D721Med (cell line): ENCODE measurements at regions not wholly inside any gene's neighbourhood (a gene's known extent, or its start where the extent isn't known, plus 50 kb on each side); places are given as distances from the start of the nearest gene placed in this dataset.
"Not testable (repeated sequence)": the region's sequence is repeated elsewhere in the genome, so short reads cannot be mapped to it uniquely, and the experiment has no call there.

Source experiments
- DNase-seq: peaks from one replicate; pipeline ENCODE4 v3.0.0; 2011; ENCODE audit warnings: low spot score; ENCODE audit not compliant: insufficient read length
- FAIRE-seq: peaks from 2 replicates; lab custom pipeline; 2011; peaks lifted over from hg19 to GRCh38; lab: Jason Lieb, UNC
- CTCF ChIP-seq: IDR thresholded peaks from 2 replicates; pipeline ENCODE4 v1.5.1; 2012; ENCODE audit warnings: mild to moderate bottlenecking, control low read depth; ENCODE audit not compliant: insufficient read depth; ENCODE audit errors: missing control alignments

- no peak for TF ChIP-seq CTCF
- DNase-seq (no peak), FAIRE-seq (no peak)
Measured at GRCh38 chr3:67127254-67127653, 129.1 kb downstream of the KBTBD8 start.

- TF ChIP-seq CTCF = no peak
- no peak for DNase-seq
- no peak for FAIRE-seq
Measured at GRCh38 chr3:67142432-67142831, 144.3 kb downstream of the KBTBD8 start.

- FAIRE-seq = no peak
- TF ChIP-seq CTCF = no peak
Measured at GRCh38 chr3:67145738-67146137, 147.6 kb downstream of the KBTBD8 start.

GRCh38 chr3:67154429-67154828, 156.3 kb downstream of the KBTBD8 start:
- no peak for DNase-seq
- no peak for TF ChIP-seq CTCF
- FAIRE-seq = no peak

More at GRCh38 chr3:67145738-67146137, 147.6 kb downstream of the KBTBD8 start:
- DNase-seq = no peak

GRCh38 chr3:67167481-67167880, 169.4 kb downstream of the KBTBD8 start:
- DNase-seq (no peak), FAIRE-seq (no peak)
- TF ChIP-seq CTCF = no peak

- TF ChIP-seq CTCF = no peak
- DNase-seq (no peak), FAIRE-seq (no peak)
Measured at GRCh38 chr3:67171841-67172240, 173.7 kb downstream of the KBTBD8 start.

- DNase-seq = not testable (repeated sequence)
Measured at GRCh38 chr3:67173130-67173529, 175.0 kb downstream of the KBTBD8 start.

GRCh38 chr3:67176396-67176795, 178.3 kb downstream of the KBTBD8 start:
- no peak for TF ChIP-seq CTCF
- no peak for FAIRE-seq
- DNase-seq = no peak

More at GRCh38 chr3:67173130-67173529, 175.0 kb downstream of the KBTBD8 start:
- not testable (repeated sequence) for FAIRE-seq
